BJ (cell line): ENCODE measurements at regions not wholly inside any gene's neighbourhood (a gene's known extent, or its start where the extent isn't known, plus 50 kb on each side); places are given as distances from the start of the nearest gene placed in this dataset.

ENCODE experiments used
- CTCF ChIA-PET: fragments of 350-600 bp; formaldehyde crosslinking; extraction: SDS; loops from one replicate; lab custom pipeline; 2021; ENCODE audit warnings: antibody characterized with exemption, inconsistent platforms; lab: Yijun Ruan, JAX
- POLR2A ChIA-PET: fragments of 300-600 bp; sonication (Branson Sonifier 250); formaldehyde crosslinking; extraction: SDS; loops from one replicate; lab custom pipeline; 2021; ENCODE audit warnings: antibody characterized with exemption; lab: Charles Lee
- DNase-seq: peaks from one replicate; pipeline ENCODE4 v3.0.0-alpha.2; 2011; ENCODE audit warnings: low read depth
- H3K27me3 ChIP-seq: 2 replicates; pipeline ENCODE4 v1.6.0; 2011; ENCODE audit warnings: low read length; ENCODE audit not compliant: control insufficient read depth, insufficient read depth
- H3K36me3 ChIP-seq: 2 replicates; pipeline ENCODE4 v1.5.1; 2011; ENCODE audit warnings: low read length; ENCODE audit not compliant: control insufficient read depth, insufficient read depth
- H3K4me3 ChIP-seq: 2 replicates; pipeline ENCODE4 v1.5.1; 2011; ENCODE audit warnings: low read depth, mild to moderate bottlenecking, control low read depth, low read length
- TF ChIP-seq, protein P1 (sequence below): IDR thresholded peaks from 2 replicates; pipeline ENCODE4 v1.5.1; 2011; ENCODE audit warnings: low read depth, mild to moderate bottlenecking, control low read depth, inconsistent platforms, low read length, moderate library complexity; ENCODE audit not compliant: insufficient read depth

DNA sequence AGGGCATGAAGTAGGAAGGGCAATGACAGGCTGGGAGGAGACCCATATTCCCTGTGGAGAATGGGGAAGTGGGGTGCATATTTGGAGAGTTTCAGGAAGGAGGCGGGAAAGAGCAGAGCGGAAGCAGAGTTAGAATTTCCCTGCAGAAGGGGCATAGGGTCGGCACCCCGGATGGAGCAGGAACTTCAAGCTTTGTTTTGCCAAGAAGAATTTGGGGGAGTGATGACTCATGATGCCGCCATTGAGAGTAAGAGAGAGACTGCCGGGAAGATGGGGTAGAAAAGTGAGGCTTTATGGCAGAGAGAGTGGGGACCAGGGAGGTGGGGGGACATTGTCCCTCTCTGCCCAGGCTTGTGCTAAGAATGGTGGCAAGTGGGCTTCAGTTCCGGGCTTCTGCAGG, 50.3 kb upstream of the EPB41L1 start:
- Histone ChIP-seq H3K4me3 (no peak overlapping the region), H3K27me3 (no peaks in the 10 kb centered on the region; the same call in 1 of the 2 replicates), H3K36me3 (no peaks in the 10 kb centered on the region)
- ChIA-PET CTCF (interaction anchor here (0.6 kb wide), 1 partner anchor 11 kb away, joined by 3 read pairs; no protein-coding TSS in a partner anchor), POLR2A (no interaction called here)
- TF ChIP-seq, protein P1, sequence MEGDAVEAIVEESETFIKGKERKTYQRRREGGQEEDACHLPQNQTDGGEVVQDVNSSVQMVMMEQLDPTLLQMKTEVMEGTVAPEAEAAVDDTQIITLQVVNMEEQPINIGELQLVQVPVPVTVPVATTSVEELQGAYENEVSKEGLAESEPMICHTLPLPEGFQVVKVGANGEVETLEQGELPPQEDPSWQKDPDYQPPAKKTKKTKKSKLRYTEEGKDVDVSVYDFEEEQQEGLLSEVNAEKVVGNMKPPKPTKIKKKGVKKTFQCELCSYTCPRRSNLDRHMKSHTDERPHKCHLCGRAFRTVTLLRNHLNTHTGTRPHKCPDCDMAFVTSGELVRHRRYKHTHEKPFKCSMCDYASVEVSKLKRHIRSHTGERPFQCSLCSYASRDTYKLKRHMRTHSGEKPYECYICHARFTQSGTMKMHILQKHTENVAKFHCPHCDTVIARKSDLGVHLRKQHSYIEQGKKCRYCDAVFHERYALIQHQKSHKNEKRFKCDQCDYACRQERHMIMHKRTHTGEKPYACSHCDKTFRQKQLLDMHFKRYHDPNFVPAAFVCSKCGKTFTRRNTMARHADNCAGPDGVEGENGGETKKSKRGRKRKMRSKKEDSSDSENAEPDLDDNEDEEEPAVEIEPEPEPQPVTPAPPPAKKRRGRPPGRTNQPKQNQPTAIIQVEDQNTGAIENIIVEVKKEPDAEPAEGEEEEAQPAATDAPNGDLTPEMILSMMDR, result no peak
- DNase-seq, result no peak
